Astrocyte of the cerebellum (primary cell): ENCODE measurements at regions not wholly inside any gene's neighbourhood (a gene's known extent, or its start where the extent isn't known, plus 50 kb on each side); places are given as distances from the start of the nearest gene placed in this dataset.
A peak's percentile ranks its signal among the peaks of the same experiment; 100 is the strongest.

Experiments
- DNase-seq: peaks from one replicate; pipeline ENCODE4 v3.0.0-alpha.2; 2011; ENCODE audit warnings: low read depth
- H3K4me3 ChIP-seq: 2 replicates; pipeline ENCODE4 v1.5.1; 2011; ENCODE audit warnings: mild to moderate bottlenecking, low read depth, low read length, moderate library complexity
- in situ Hi-C: cut with HindIII; loops from 2 replicates; pipeline ENCODE4 v1.10.0; 2017; ENCODE audit warnings: low sequenced_read_pairs
- TF ChIP-seq, protein P1 (sequence below): IDR thresholded peaks from 2 replicates; pipeline ENCODE4 v1.5.1; 2012; ENCODE audit warnings: low read length, low read depth, moderate library complexity, mild to moderate bottlenecking; ENCODE audit errors: missing control alignments

DNA sequence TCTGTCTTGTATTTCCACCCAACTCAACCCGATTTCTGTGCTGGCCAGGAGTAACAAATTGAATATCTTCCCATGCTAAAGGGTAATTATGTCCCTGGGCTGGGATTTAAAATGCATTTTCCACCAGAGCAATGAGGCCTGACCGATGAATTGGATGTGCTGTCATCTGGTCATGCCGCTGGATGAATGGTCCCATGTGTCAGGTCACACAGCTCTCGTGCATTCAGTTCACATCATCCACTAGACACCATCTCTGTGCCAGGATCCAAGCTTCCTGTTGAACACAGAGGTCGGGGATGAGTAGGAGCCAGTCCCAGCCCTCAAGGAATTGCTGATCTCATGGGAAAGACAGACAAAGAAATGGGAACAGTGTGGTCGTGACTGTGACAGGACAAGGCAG, 200.8 kb downstream of the ADRA2A start:
- in situ Hi-C loops, result no loop called here
- no peak overlapping the region for H3K4me3 ChIP-seq
- TF ChIP-seq, protein P1, sequence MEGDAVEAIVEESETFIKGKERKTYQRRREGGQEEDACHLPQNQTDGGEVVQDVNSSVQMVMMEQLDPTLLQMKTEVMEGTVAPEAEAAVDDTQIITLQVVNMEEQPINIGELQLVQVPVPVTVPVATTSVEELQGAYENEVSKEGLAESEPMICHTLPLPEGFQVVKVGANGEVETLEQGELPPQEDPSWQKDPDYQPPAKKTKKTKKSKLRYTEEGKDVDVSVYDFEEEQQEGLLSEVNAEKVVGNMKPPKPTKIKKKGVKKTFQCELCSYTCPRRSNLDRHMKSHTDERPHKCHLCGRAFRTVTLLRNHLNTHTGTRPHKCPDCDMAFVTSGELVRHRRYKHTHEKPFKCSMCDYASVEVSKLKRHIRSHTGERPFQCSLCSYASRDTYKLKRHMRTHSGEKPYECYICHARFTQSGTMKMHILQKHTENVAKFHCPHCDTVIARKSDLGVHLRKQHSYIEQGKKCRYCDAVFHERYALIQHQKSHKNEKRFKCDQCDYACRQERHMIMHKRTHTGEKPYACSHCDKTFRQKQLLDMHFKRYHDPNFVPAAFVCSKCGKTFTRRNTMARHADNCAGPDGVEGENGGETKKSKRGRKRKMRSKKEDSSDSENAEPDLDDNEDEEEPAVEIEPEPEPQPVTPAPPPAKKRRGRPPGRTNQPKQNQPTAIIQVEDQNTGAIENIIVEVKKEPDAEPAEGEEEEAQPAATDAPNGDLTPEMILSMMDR, result no peak
- no peak for DNase-seq

DNA sequence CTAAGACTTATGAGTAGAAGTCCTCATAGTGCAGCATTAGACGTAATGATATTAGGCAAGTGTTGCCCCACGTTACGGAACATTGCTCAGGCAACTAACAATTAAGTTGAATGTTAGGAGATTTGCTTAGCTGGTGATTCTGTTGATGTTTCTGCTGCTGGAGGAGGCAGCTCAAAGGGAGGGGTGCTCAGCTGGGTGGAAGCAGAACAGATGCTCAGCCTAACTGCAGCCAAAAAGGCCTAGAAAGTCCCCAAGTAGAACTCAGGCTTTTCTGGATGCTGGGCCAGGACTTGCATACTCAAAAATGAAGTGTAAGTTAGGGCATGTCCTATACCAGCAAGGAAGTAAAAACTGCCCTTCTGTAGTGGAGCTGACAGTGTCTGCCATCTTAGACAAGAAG, 201.4 kb downstream of the ADRA2A start:
- in situ Hi-C loops, result no loop called here

DNA sequence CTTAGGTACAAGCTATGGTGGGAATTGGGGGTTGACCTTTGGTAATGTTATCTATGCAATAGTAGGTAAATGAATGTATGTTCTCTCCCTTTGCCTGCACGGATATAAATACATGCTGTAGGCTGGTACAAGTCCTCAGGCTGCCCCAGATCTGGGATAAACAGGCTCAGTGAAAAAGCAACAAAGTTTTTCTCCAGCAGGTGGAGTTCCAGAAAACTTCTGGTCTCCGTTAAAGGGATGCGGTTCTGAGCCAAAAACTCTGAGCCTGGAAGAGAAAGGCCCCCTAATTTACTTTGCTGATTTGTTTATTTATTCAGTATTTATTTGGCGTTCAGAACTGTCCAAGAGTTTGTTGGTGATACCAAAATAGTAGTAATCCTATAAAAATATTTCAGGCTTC, 204.7 kb downstream of the ADRA2A start:
- no peak for DNase-seq
- in situ Hi-C loops, result no loop called here
- H3K4me3 ChIP-seq, result no peak overlapping the region
- TF ChIP-seq, protein P1, result peak; percentile 27

More for the DNA sequence above, 201.4 kb downstream of the ADRA2A start:
- TF ChIP-seq, protein P1, result no peak
- DNase-seq, result no peak
- no peak overlapping the region for H3K4me3 ChIP-seq

DNA sequence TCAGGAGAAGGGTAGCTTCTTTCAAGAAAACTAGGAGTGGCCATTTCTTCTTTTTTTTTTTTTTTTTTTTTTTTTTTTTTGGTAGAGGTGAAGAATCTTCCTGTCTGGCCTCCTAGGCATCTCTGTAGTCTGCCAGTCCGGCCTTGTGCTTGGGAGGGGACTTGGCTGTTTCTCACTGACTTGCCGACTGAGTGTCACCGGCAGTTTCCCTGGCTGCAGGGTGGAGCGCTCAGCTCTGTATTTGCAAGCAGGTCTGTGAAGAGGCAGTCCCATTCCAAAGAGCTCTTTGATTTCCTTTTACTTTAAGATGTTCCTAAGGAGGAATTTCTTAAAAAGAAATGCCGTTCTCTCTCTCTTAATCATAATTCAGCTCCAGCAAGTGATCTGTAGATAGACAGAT, 212.6 kb downstream of the ADRA2A start:
- DNase-seq, result no peak
- TF ChIP-seq, protein P1, result no peak
- H3K4me3 ChIP-seq, result no peak overlapping the region
- in situ Hi-C loops, result no loop called here

DNA sequence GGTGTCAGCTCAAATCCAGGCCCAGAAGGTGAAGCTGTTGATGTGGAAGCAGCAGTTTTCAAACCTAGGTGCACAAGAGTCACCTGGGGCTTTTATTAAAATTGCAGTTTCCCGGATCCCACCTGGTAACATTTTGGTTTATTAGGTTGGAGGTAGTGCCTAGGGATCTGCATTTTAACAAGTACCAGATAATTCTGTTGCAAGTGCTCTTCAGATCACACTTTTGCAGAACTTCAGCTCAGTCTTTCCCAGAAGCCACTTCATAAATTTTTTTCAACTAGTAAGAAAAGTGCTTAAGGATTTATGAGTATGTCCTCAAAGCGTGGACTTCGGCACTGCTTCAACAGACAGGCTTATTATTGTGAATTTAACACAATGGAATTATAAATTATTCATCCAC, 213.8 kb downstream of the ADRA2A start:
- TF ChIP-seq, protein P1, result no peak
- H3K4me3 ChIP-seq, result no peak overlapping the region
- in situ Hi-C loops, result no loop called here
- no peak for DNase-seq

DNA sequence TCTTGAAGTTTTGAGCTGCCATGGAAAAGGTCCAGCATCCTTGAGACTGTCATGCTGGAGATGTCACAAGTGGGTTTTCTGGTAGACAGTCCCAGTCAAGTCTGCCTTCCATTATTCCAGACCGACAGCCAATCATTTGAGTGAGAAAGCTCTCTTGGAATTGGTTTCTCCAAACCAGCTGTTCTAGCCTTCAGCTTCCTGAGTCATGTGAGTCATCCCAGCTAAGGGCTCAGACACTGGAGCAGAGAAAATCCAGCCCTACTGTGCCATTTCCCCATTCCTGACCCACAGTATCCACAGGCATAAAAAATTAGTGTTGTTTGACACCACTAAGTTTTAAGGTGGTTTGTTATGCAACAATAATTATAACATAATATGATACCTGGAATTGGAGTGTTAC, 219.0 kb downstream of the ADRA2A start:
- TF ChIP-seq, protein P1, result no peak
- in situ Hi-C loops, result no loop called here
- no peak overlapping the region for H3K4me3 ChIP-seq
- DNase-seq, result no peak

DNA sequence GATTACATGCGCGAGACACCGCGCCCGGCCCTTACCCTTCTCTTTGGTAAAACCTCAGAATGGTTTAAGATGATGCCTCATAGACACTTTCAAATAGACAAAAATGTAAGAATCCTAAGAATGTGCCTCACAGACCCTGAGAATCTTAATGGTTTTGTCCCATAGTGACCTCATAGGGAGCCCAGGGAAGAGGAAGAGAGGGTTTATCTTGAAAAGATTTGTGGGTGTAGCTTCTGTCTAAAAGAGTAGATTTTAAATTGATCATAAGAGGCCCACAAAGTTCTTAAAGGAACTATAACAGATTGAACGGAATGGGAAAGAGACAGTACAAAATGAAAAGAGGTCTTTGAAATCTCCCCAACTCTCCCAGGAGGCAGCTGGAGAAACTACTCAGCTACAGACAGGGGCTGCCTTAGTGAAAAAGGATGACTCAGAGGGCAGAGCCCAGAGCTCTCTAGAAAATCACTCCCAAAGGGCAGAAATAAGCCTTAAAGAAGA, 220.6 kb downstream of the ADRA2A start:
- no peak overlapping the region for H3K4me3 ChIP-seq
- in situ Hi-C loops, result no loop called here
- no peak for DNase-seq
- TF ChIP-seq, protein P1, result no peak
